NK-92 treated with Interleukin-12 subunit alpha and Interleukin-12 subunit beta, amount 100 ng/mL, for 24 hours (cell line): ENCODE measurements at regions not wholly inside any gene's neighbourhood (a gene's known extent, or its start where the extent isn't known, plus 50 kb on each side); places are given as distances from the start of the nearest gene placed in this dataset.

Experiments
- DNase-seq: peaks from one replicate; lab custom pipeline; 2025; lab: John Stamatoyannopoulos, UW

- no peak for DNase-seq
Observed at GRCh38 chr5:74122979-74123590, 497.1 kb downstream of the ARHGEF28 start.

- no peak for DNase-seq
Observed at GRCh38 chr5:74122175-74122574, 496.2 kb downstream of the ARHGEF28 start.

GRCh38 chr5:74120585-74120984, 494.6 kb downstream of the ARHGEF28 start:
- DNase-seq, result no peak

GRCh38 chr5:74118071-74118470, 492.1 kb downstream of the ARHGEF28 start:
- no peak for DNase-seq

GRCh38 chr5:74116984-74117383, 491.0 kb downstream of the ARHGEF28 start:
- DNase-seq, result no peak

- no peak for DNase-seq
Observed at GRCh38 chr5:74116266-74116665, 490.3 kb downstream of the ARHGEF28 start.

GRCh38 chr5:74113927-74114326, 487.9 kb downstream of the ARHGEF28 start:
- DNase-seq, result no peak

GRCh38 chr5:74113196-74113540, 487.2 kb downstream of the ARHGEF28 start:
- DNase-seq, result no peak

- no peak for DNase-seq
Observed at GRCh38 chr5:74112372-74113195, 486.6 kb downstream of the ARHGEF28 start.

GRCh38 chr5:74111764-74112163, 485.8 kb downstream of the ARHGEF28 start:
- DNase-seq, result no peak

GRCh38 chr5:74109344-74109743, 483.3 kb downstream of the ARHGEF28 start:
- DNase-seq, result no peak

- DNase-seq, result no peak
Observed at GRCh38 chr5:74107899-74108298, 481.9 kb downstream of the ARHGEF28 start.

- no peak for DNase-seq
Observed at GRCh38 chr5:74105126-74105780, 479.3 kb downstream of the ARHGEF28 start.

GRCh38 chr5:74103131-74104023, 477.4 kb downstream of the ARHGEF28 start:
- DNase-seq, result no peak

- DNase-seq, result no peak
Observed at GRCh38 chr5:74100268-74100665, 474.3 kb downstream of the ARHGEF28 start.

GRCh38 chr5:74099538-74100267, 473.7 kb downstream of the ARHGEF28 start:
- DNase-seq, result no peak

- no peak for DNase-seq
Observed at GRCh38 chr5:74098941-74099340, 472.9 kb downstream of the ARHGEF28 start.

GRCh38 chr5:74098456-74098855, 472.5 kb downstream of the ARHGEF28 start:
- no peak for DNase-seq

GRCh38 chr5:74096325-74096724, 470.3 kb downstream of the ARHGEF28 start:
- no peak for DNase-seq

- no peak for DNase-seq
Observed at GRCh38 chr5:74095871-74096270, 469.9 kb downstream of the ARHGEF28 start.

- no peak for DNase-seq
Observed at GRCh38 chr5:74094782-74095108, 468.7 kb downstream of the ARHGEF28 start.
